GM18909 (cell line): ENCODE measurements at regions not wholly inside any gene's neighbourhood (a gene's known extent, or its start where the extent isn't known, plus 50 kb on each side); places are given as distances from the start of the nearest gene placed in this dataset.

Experiments
- ATAC-seq: cut with Tn5 transposase; IDR thresholded peaks from one replicate; pipeline ENCODE4 v1.9.1; 2021; ENCODE audit warnings: mild to moderate bottlenecking; ENCODE audit not compliant: unreplicated experiment, poor library complexity

GRCh38 chr1:222247811-222248310 is 300.0 kb downstream of the HHIPL2 start:
- ATAC-seq = no peak

- no peak for ATAC-seq
Measured at GRCh38 chr1:222247081-222247480, 300.8 kb downstream of the HHIPL2 start.

- ATAC-seq = no peak
Measured at GRCh38 chr1:222243902-222244301, 304.0 kb downstream of the HHIPL2 start.

GRCh38 chr1:222242492-222242891 is 305.4 kb downstream of the HHIPL2 start:
- no peak for ATAC-seq

- no peak for ATAC-seq
Measured at GRCh38 chr1:222241410-222241809, 306.5 kb downstream of the HHIPL2 start.

- no peak for ATAC-seq
Measured at GRCh38 chr1:222240536-222241181, 307.2 kb downstream of the HHIPL2 start.

GRCh38 chr1:222239130-222239529 is 308.8 kb downstream of the HHIPL2 start:
- ATAC-seq = no peak

- ATAC-seq = no peak
Measured at GRCh38 chr1:222234351-222234750, 313.6 kb downstream of the HHIPL2 start.

GRCh38 chr1:222233444-222234158 is 314.3 kb downstream of the HHIPL2 start:
- ATAC-seq = no peak

- ATAC-seq = no peak
Measured at GRCh38 chr1:222232842-222233241, 315.1 kb downstream of the HHIPL2 start.

- no peak for ATAC-seq
Measured at GRCh38 chr1:222229672-222230312, 318.1 kb downstream of the HHIPL2 start.

- ATAC-seq = no peak
Measured at GRCh38 chr1:222225316-222225691, 322.6 kb downstream of the HHIPL2 start.

GRCh38 chr1:222224636-222225315 is 323.1 kb downstream of the HHIPL2 start:
- no peak for ATAC-seq

GRCh38 chr1:222224156-222224555 is 323.7 kb downstream of the HHIPL2 start:
- no peak for ATAC-seq

GRCh38 chr1:222223010-222223409 is 324.9 kb downstream of the HHIPL2 start:
- no peak for ATAC-seq

GRCh38 chr1:222216255-222216754 is 331.6 kb downstream of the HHIPL2 start:
- no peak for ATAC-seq

- no peak for ATAC-seq
Measured at GRCh38 chr1:222210776-222211175, 337.1 kb downstream of the HHIPL2 start.

- ATAC-seq = no peak
Measured at GRCh38 chr1:222204475-222204874, 343.4 kb downstream of the HHIPL2 start.

- ATAC-seq = no peak
Measured at GRCh38 chr1:222202831-222203230, 345.1 kb downstream of the HHIPL2 start.

- ATAC-seq = no peak
Measured at GRCh38 chr1:222196736-222197135, 351.2 kb downstream of the HHIPL2 start.

GRCh38 chr1:222196288-222196687 is 351.6 kb downstream of the HHIPL2 start:
- no peak for ATAC-seq
